H1 (cell line): ENCODE measurements at regions not wholly inside any gene's neighbourhood (a gene's known extent, or its start where the extent isn't known, plus 50 kb on each side); places are given as distances from the start of the nearest gene placed in this dataset.

Experiments
- CTCF ChIA-PET: fragments of 300-600 bp; sonication (Branson Sonifier 250); formaldehyde crosslinking; loops from one replicate; lab custom pipeline; 2021; ENCODE audit not compliant: partially characterized antibody; lab: Charles Lee
- POLR2A ChIA-PET: fragments of 300-600 bp; sonication (Branson Sonifier 250); formaldehyde crosslinking; loops from one replicate; lab custom pipeline; 2021; ENCODE audit warnings: inconsistent platforms; ENCODE audit not compliant: partially characterized antibody; lab: Charles Lee
- DNase-seq, 2 experiments: peaks; one replicate each; pipeline versions ENCODE4 v3.0.0 to v3.0.0-alpha.2; 2010 to 2022; ENCODE audit warnings: low spot score in 2 of 2, low read depth in 1 of 2, mixed read lengths in 1 of 2
- FAIRE-seq: peaks from 2 replicates; lab custom pipeline; 2011; peaks lifted over from hg19 to GRCh38; lab: Jason Lieb, UNC
- H2AFZ ChIP-seq: 2 replicates; pipeline ENCODE4 v1.8.1; 2012; ENCODE audit warnings: low read length, inconsistent platforms
- H2AK5ac ChIP-seq: 2 replicates; pipeline ENCODE4 v1.6.1; 2013; ENCODE audit warnings: low read depth, low read length
- H2BK120ac ChIP-seq: replicated peaks from 2 replicates; pipeline ENCODE3; 2013; ENCODE audit warnings: low read depth, low read length, inconsistent platforms
- H2BK12ac ChIP-seq: 2 replicates; pipeline ENCODE4 v1.6.1; 2013; ENCODE audit warnings: low read depth, low read length
- H2BK15ac ChIP-seq: 2 replicates; pipeline ENCODE4 v1.6.1; 2013; ENCODE audit warnings: low read length
- H2BK20ac ChIP-seq: 2 replicates; pipeline ENCODE4 v1.6.1; 2013; ENCODE audit warnings: low read length
- H2BK5ac ChIP-seq: 2 replicates; pipeline ENCODE4 v1.6.1; 2013; ENCODE audit warnings: low read depth, low read length
- H3K14ac ChIP-seq: 2 replicates; pipeline ENCODE4 v1.6.1; 2013; ENCODE audit warnings: inconsistent platforms; ENCODE audit not compliant: insufficient read length
- H3K18ac ChIP-seq: 2 replicates; pipeline ENCODE4 v1.6.1; 2013; ENCODE audit warnings: low read length; ENCODE audit errors: extremely low read depth
- H3K23ac ChIP-seq: 2 replicates; pipeline ENCODE4 v1.6.1; 2013; ENCODE audit warnings: inconsistent platforms; ENCODE audit not compliant: insufficient read length
- H3K23me2 ChIP-seq: 2 replicates; pipeline ENCODE4 v1.6.1; 2013; ENCODE audit warnings: low read depth, low read length
- H3K27ac ChIP-seq: 2 replicates; pipeline ENCODE4 v1.6.1; 2011; ENCODE audit warnings: low read depth, low read length, inconsistent platforms
- H3K27me3 ChIP-seq, 4 experiments: replicated peaks in 1 of 4; 1 replicate in 1 of 4; 2 replicates in 3 of 4; pipeline versions ENCODE4 v1.6.1 to v1.8.1; 2011 to 2013; ENCODE audit warnings: low read length in 3 of 4, mild to moderate bottlenecking in 3 of 4, inconsistent platforms in 2 of 4, mixed read lengths in 2 of 4, moderate library complexity in 1 of 4; ENCODE audit not compliant: control insufficient read depth in 3 of 4, insufficient read depth in 3 of 4; ENCODE audit errors: extremely low read depth in 1 of 4
- H3K36me3 ChIP-seq, 4 experiments: 2 replicates each; pipeline versions ENCODE4 v1.6.1 to v1.8.1; 2011 to 2013; ENCODE audit warnings: mild to moderate bottlenecking in 4 of 4, low read length in 3 of 4, moderate library complexity in 2 of 4, control low read depth in 1 of 4, inconsistent platforms in 1 of 4; ENCODE audit not compliant: insufficient read depth in 4 of 4, control insufficient read depth in 2 of 4
- H3K4ac ChIP-seq: replicated peaks from 2 replicates; pipeline ENCODE3; 2013; ENCODE audit warnings: low read length, low read depth, mixed read lengths, inconsistent platforms; ENCODE audit not compliant: insufficient read length
- H3K4me1 ChIP-seq, 4 experiments: replicated peaks in 1 of 4; 1 replicate in 1 of 4; 2 replicates in 3 of 4; pipeline versions ENCODE4 v1.6.1 to v1.8.1; 2011 to 2013; ENCODE audit warnings: low read length in 3 of 4, inconsistent platforms in 2 of 4, mixed read lengths in 1 of 4; ENCODE audit not compliant: insufficient read depth in 4 of 4, control insufficient read depth in 3 of 4
- H3K4me2 ChIP-seq, 2 experiments: 2 replicates each; pipeline versions ENCODE4 v1.6.1 to v1.8.1; 2011 to 2013; ENCODE audit warnings: low read depth in 2 of 2, low read length in 2 of 2, control low read depth in 1 of 2, inconsistent platforms in 1 of 2, mild to moderate bottlenecking in 1 of 2; ENCODE audit not compliant: insufficient read depth in 1 of 2
- H3K4me3 ChIP-seq, 4 experiments: fragments of 200-600, 300-600 bp in 1 of 4; sonication (generic), shearing (Covaris generic), sonication (Bioruptor Twin) in 1 of 4; 2 replicates each; pipeline versions ENCODE4 v1.5.1 to v1.8.1; 2011 to 2016; ENCODE audit warnings: low read length in 4 of 4, low read depth in 3 of 4, control low read depth in 2 of 4, inconsistent platforms in 2 of 4, mild to moderate bottlenecking in 2 of 4, mixed read lengths in 1 of 4, moderate library complexity in 1 of 4; ENCODE audit not compliant: insufficient read depth in 2 of 4; ENCODE audit errors: extremely low read depth in 1 of 4
- H3K56ac ChIP-seq: replicated peaks from 2 replicates; pipeline ENCODE3; 2013; ENCODE audit warnings: low read depth, mild to moderate bottlenecking, mixed read lengths, low read length, inconsistent platforms; ENCODE audit not compliant: insufficient read length
- H3K79me1 ChIP-seq: 2 replicates; pipeline ENCODE4 v1.6.1; 2013; ENCODE audit warnings: low read depth, low read length, control low read depth
- H3K79me2 ChIP-seq, 2 experiments: 2 replicates each; pipeline versions ENCODE4 v1.6.1 to v1.8.1; 2012 to 2013; ENCODE audit warnings: low read length in 2 of 2, mild to moderate bottlenecking in 2 of 2, inconsistent platforms in 1 of 2; ENCODE audit not compliant: insufficient read depth in 2 of 2, control insufficient read depth in 1 of 2
- H3K9ac ChIP-seq, 4 experiments: replicated peaks in 1 of 4; 1 replicate in 1 of 4; 2 replicates in 3 of 4; pipeline versions ENCODE4 v1.6.1 to v1.8.1; 2011 to 2013; ENCODE audit warnings: low read depth in 3 of 4, low read length in 3 of 4, control low read depth in 2 of 4, mild to moderate bottlenecking in 2 of 4, moderate library complexity in 2 of 4, inconsistent platforms in 1 of 4; ENCODE audit errors: extremely low read depth in 1 of 4
- H3K9me3 ChIP-seq, 2 experiments: 2 replicates each; pipeline versions ENCODE4 v1.6.1 to v1.8.1; 2012 to 2013; ENCODE audit warnings: mild to moderate bottlenecking in 2 of 2, moderate library complexity in 2 of 2, control low read depth in 1 of 2, inconsistent platforms in 1 of 2, low read depth in 1 of 2, low read length in 1 of 2, mixed read lengths in 1 of 2; ENCODE audit not compliant: insufficient read depth in 2 of 2
- H4K20me1 ChIP-seq, 2 experiments: replicated peaks in 1 of 2; 2 replicates each; pipeline versions ENCODE3 to v1.8.1; 2011 to 2013; ENCODE audit warnings: inconsistent platforms in 2 of 2, low read length in 2 of 2, mild to moderate bottlenecking in 1 of 2; ENCODE audit not compliant: insufficient read depth in 2 of 2, control insufficient read depth in 1 of 2
- H4K5ac ChIP-seq: 2 replicates; pipeline ENCODE4 v1.6.1; 2013; ENCODE audit warnings: low read length, low read depth, mixed read lengths, inconsistent platforms; ENCODE audit not compliant: insufficient read length
- H4K8ac ChIP-seq: 2 replicates; pipeline ENCODE4 v1.8.0; 2013; ENCODE audit warnings: mild to moderate bottlenecking, moderate library complexity, low read length, inconsistent platforms; ENCODE audit not compliant: insufficient read depth; ENCODE audit errors: extremely low read depth
- H4K91ac ChIP-seq: replicated peaks from 2 replicates; pipeline ENCODE3; 2013; ENCODE audit warnings: low read length, mixed read lengths, inconsistent platforms; ENCODE audit not compliant: insufficient read length
- CEBPB ChIP-seq: IDR thresholded peaks from 2 replicates; pipeline ENCODE4 v1.6.1; 2012; ENCODE audit warnings: low read depth, low read length
- EGR1 ChIP-seq: IDR thresholded peaks from 2 replicates; pipeline ENCODE4 v1.6.1; 2011; ENCODE audit warnings: low read depth, low read length, borderline replicate concordance
- POLR2A ChIP-seq, 2 experiments: IDR thresholded peaks; 1 replicate in 1 of 2; 2 replicates in 1 of 2; pipeline ENCODE4 v1.6.1; 2011; ENCODE audit warnings: low read depth in 2 of 2, low read length in 2 of 2, mild to moderate bottlenecking in 2 of 2; ENCODE audit errors: control extremely low read depth in 1 of 2
- WGBS, 2 experiments: shearing (Covaris generic) in 1 of 2; methylation state at CpG; one replicate each; pipeline versions ENCODE4 v1.1.6 to v1.1.7; 2013 to 2015; ENCODE audit warnings: low lambda C conversion rate in 2 of 2, mixed read lengths in 2 of 2, inconsistent platforms in 1 of 2, low coverage in 1 of 2, missing lambda C conversion rate in 1 of 2; ENCODE audit not compliant: insufficient replicate concordance in 2 of 2, insufficient coverage in 1 of 2, insufficient read length in 1 of 2; ENCODE audit errors: extremely low coverage in 1 of 2, missing lambda C conversion rate in 1 of 2; 5-methylcytosine and 5-hydroxymethylcytosine counted together

DNA sequence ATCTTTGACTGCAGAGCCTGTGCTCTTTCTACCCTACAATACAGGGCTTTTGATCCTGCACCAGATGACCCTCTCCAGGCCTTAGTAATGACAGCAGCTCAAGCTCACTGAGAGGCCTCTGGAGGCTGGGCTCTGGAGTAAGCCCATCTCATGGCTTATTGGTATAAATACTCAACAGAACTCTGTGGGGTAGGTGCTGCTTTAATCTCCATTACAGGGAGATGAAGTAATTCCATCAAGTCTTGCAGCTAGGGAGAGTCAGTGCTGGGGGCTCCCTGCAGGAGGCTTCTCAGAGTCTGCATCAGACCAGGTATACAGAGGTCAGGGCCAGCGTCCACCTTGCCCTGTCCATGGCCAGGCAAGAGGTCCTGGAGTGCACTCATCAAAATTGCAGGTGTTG, 89.2 kb upstream of the SLC6A11 start:
- H3K14ac ChIP-seq, result no peak overlapping the region
- H4K8ac ChIP-seq, result no peak overlapping the region
- H2BK5ac ChIP-seq, result no peak overlapping the region
- no peak overlapping the region for H3K27ac ChIP-seq
- H2BK20ac ChIP-seq, result no peak overlapping the region
- no peak overlapping the region for H2BK12ac ChIP-seq
- 73% methylated on average over 1 of the region's 1 CpG; no CpG with 5 or more reads in 1 of the 2 experiments for WGBS, 2 experiments
- POLR2A ChIA-PET, result no interaction called here
- CTCF ChIA-PET, result interaction anchor here (0.9 kb wide), 1 partner anchor 12 kb away, joined by 3 read pairs; no protein-coding TSS in a partner anchor
- H3K9ac ChIP-seq, result no peak overlapping the region
- no peak overlapping the region for H3K56ac ChIP-seq
- no peak overlapping the region for H2AFZ ChIP-seq
- no peak overlapping the region for H2BK120ac ChIP-seq
- H3K23ac ChIP-seq, result no peak overlapping the region
- peaks cover under 1% of the 10 kb centered on the region; the same call in 1 of the 2 replicates for H3K23me2 ChIP-seq
- no peaks in the 10 kb centered on the region for H3K79me2 ChIP-seq
- H3K4me2 ChIP-seq, result no peak overlapping the region
- H3K4ac ChIP-seq, result no peak overlapping the region
- H3K79me1 ChIP-seq, result no peaks in the 10 kb centered on the region
- no peaks in the 10 kb centered on the region for H3K36me3 ChIP-seq
- H2BK15ac ChIP-seq, result no peak overlapping the region
- H3K4me1 ChIP-seq, result 0 out of 7 replicates have a peak, but pooled peaks cover 0 to 2% (median 0%) of the 10 kb centered on the region in 4 experiments
- H3K9me3 ChIP-seq, result no peaks in the 10 kb centered on the region
- FAIRE-seq (no peak), DNase-seq (no peak)
- TF ChIP-seq EGR1, result no peak
- TF ChIP-seq CEBPB, result no peak
- TF ChIP-seq POLR2A (IDR thresholded peaks at IDR 0.05; ENCODE audit: control extremely low read depth in 1 of 2, low read depth in 2 of 2, low read length in 2 of 2), result no peak
- no peak overlapping the region for H3K4me3 ChIP-seq
- no peak overlapping the region for H4K5ac ChIP-seq
- no peaks in the 10 kb centered on the region for H3K27me3 ChIP-seq
- H2AK5ac ChIP-seq, result no peak overlapping the region
- no peaks in the 10 kb centered on the region for H4K20me1 ChIP-seq
- H3K18ac ChIP-seq, result no peak overlapping the region
- no peak overlapping the region for H4K91ac ChIP-seq
